SU-DHL-6 (cell line): ENCODE measurements at regions not wholly inside any gene's neighbourhood (a gene's known extent, or its start where the extent isn't known, plus 50 kb on each side); places are given as distances from the start of the nearest gene placed in this dataset.

Experiments used
- H2AFZ ChIP-seq: fragments of 200-600 bp; sonication (generic); 2 replicates; pipeline ENCODE4 v1.6.1; 2014; ENCODE audit warnings: low read depth, mild to moderate bottlenecking, moderate library complexity, mixed read lengths, antibody characterized with exemption, low read length; ENCODE audit not compliant: severe bottlenecking
- H3F3A ChIP-seq: fragments of 200-600 bp; shearing (Covaris generic); 2 replicates; pipeline ENCODE4 v1.6.0; 2016; ENCODE audit warnings: antibody characterized with exemption, mild to moderate bottlenecking; ENCODE audit not compliant: insufficient read depth
- H3K27ac ChIP-seq: fragments of 200-600 bp; sonication (generic); 2 replicates; pipeline ENCODE4 v1.5.1; 2016; ENCODE audit warnings: low read depth, mild to moderate bottlenecking, low read length, moderate library complexity, mixed read lengths
- H3K27me3 ChIP-seq: fragments of 200-600 bp; sonication (generic), shearing (Covaris generic); 2 replicates; pipeline ENCODE4 v1.6.0; 2014; ENCODE audit warnings: mild to moderate bottlenecking, low read length
- H3K36me3 ChIP-seq: fragments of 200-600 bp; sonication (generic); 2 replicates; pipeline ENCODE4 v1.6.1; 2014; ENCODE audit warnings: mild to moderate bottlenecking, low read length, mixed read lengths
- H3K4me2 ChIP-seq: fragments of 300-600, 200-600 bp; shearing (Covaris generic), sonication (generic); 2 replicates; pipeline ENCODE4 v1.6.0; 2014; ENCODE audit warnings: low read length, low read depth, mild to moderate bottlenecking; ENCODE audit not compliant: poor library complexity, severe bottlenecking
- H3K4me3 ChIP-seq: fragments of 200-600 bp; sonication (generic); 2 replicates; pipeline ENCODE4 v1.5.1; 2014; ENCODE audit warnings: antibody characterized with exemption, low read length, mild to moderate bottlenecking, mixed read lengths; ENCODE audit not compliant: insufficient read depth, poor library complexity, severe bottlenecking
- H3K79me2 ChIP-seq: fragments of 200-600 bp; sonication (generic); 2 replicates; pipeline ENCODE4 v1.6.1; 2014; ENCODE audit warnings: mild to moderate bottlenecking, low read length, moderate library complexity; ENCODE audit not compliant: insufficient read depth
- H3K9ac ChIP-seq: fragments of 200-600 bp; sonication (generic); 2 replicates; pipeline ENCODE4 v1.7.0; 2014; ENCODE audit warnings: mild to moderate bottlenecking, low read length
- H3K9me2 ChIP-seq: fragments of 200-600 bp; sonication (generic); replicated peaks from 2 replicates; pipeline ENCODE4 v1.6.1; 2014; ENCODE audit warnings: low read length; ENCODE audit not compliant: insufficient read depth
- H3K9me3 ChIP-seq: fragments of 200-600 bp; sonication (generic); 2 replicates; pipeline ENCODE4 v1.6.1; 2014; ENCODE audit warnings: low read length, mixed read lengths; ENCODE audit not compliant: insufficient read depth
- H4K20me1 ChIP-seq: fragments of 200-600 bp; sonication (generic); 2 replicates; pipeline ENCODE4 v1.6.1; 2014; ENCODE audit warnings: low read depth, mild to moderate bottlenecking, antibody characterized with exemption, low read length, moderate library complexity, mixed read lengths
- EZH2phosphoT487 ChIP-seq: fragments of 200-600 bp; sonication (generic), shearing (Covaris generic); conservative IDR thresholded peaks from 2 replicates; pipeline ENCODE4 v1.6.1; 2018; ENCODE audit warnings: mild to moderate bottlenecking, antibody characterized with exemption, low read length, moderate library complexity, mixed read lengths
- TF ChIP-seq, protein P1 (sequence below): fragments of 200-600 bp; sonication (generic); IDR thresholded peaks from one replicate; pipeline ENCODE4 v1.5.1; 2017; ENCODE audit warnings: antibody characterized with exemption, mild to moderate bottlenecking, low read length, moderate library complexity; ENCODE audit not compliant: insufficient read depth, poor library complexity, severe bottlenecking

GRCh38 chr11:103539166-103539565 lies 429.9 kb downstream of the DYNC2H1 start:
- Histone ChIP-seq H3K4me2 (no peak overlapping the region), H2AFZ (no peak overlapping the region), H3K79me2 (no peaks in the 10 kb centered on the region), H3K9ac (no peak overlapping the region), H3K9me3 (peaks cover 15% of the 10 kb centered on the region; the same call in 1 of the 2 replicates), H3F3A (no peaks in the 10 kb centered on the region), H3K36me3 (no peaks in the 10 kb centered on the region), H3K27ac (no peak overlapping the region), H3K9me2 (no peaks in the 10 kb centered on the region), H4K20me1 (no peaks in the 10 kb centered on the region), H3K4me3 (no peak overlapping the region), H3K27me3 (no peaks in the 10 kb centered on the region)
- TF ChIP-seq, protein P1, sequence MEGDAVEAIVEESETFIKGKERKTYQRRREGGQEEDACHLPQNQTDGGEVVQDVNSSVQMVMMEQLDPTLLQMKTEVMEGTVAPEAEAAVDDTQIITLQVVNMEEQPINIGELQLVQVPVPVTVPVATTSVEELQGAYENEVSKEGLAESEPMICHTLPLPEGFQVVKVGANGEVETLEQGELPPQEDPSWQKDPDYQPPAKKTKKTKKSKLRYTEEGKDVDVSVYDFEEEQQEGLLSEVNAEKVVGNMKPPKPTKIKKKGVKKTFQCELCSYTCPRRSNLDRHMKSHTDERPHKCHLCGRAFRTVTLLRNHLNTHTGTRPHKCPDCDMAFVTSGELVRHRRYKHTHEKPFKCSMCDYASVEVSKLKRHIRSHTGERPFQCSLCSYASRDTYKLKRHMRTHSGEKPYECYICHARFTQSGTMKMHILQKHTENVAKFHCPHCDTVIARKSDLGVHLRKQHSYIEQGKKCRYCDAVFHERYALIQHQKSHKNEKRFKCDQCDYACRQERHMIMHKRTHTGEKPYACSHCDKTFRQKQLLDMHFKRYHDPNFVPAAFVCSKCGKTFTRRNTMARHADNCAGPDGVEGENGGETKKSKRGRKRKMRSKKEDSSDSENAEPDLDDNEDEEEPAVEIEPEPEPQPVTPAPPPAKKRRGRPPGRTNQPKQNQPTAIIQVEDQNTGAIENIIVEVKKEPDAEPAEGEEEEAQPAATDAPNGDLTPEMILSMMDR, result no peak
- TF ChIP-seq EZH2phosphoT487, result no peak

- H3K79me2 ChIP-seq, result no peaks in the 10 kb centered on the region
Observed at GRCh38 chr11:103541186-103541795, 432.1 kb downstream of the DYNC2H1 start.

DNA sequence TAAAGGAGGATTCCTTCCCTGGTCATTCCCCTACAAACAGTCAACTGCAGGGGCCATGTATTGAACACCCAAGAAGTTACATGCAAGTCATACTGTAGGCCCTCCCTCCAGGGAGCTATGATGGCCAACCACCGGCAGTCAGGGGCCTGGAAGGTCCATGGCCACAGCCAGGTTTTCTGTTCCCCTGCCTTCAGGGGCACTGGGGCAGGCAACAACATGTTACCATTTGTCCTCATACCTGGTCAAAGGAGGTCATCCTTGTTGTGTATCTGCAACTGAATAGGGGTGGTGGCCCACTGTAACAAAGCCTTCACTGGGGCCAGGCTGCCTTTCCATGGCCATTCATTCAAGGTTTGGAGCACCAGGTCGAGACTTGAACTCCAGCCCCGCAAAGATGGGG lies 433.6 kb downstream of the DYNC2H1 start:
- H3K9ac ChIP-seq, result no peak overlapping the region

More at GRCh38 chr11:103541186-103541795, 432.1 kb downstream of the DYNC2H1 start:
- no peaks in the 10 kb centered on the region for H4K20me1 ChIP-seq
- TF ChIP-seq EZH2phosphoT487, result no peak
- TF ChIP-seq, protein P1, result no peak
- no peak overlapping the region for H3K4me3 ChIP-seq
- no peak overlapping the region for H3K4me2 ChIP-seq
- no peak overlapping the region for H3K27ac ChIP-seq
- no peak overlapping the region for H3K9ac ChIP-seq
- H3K27me3 ChIP-seq, result no peaks in the 10 kb centered on the region
- no peaks in the 10 kb centered on the region for H3K36me3 ChIP-seq
- peaks cover 15% of the 10 kb centered on the region; the same call in 1 of the 2 replicates for H3K9me3 ChIP-seq
- no peak overlapping the region for H2AFZ ChIP-seq
- H3K9me2 ChIP-seq, result no peaks in the 10 kb centered on the region
- H3F3A ChIP-seq, result no peaks in the 10 kb centered on the region

More for the DNA sequence above, 433.6 kb downstream of the DYNC2H1 start:
- no peaks in the 10 kb centered on the region for H3K36me3 ChIP-seq
- H3K4me2 ChIP-seq, result no peak overlapping the region
- no peak overlapping the region for H3K4me3 ChIP-seq
- H3F3A ChIP-seq, result no peaks in the 10 kb centered on the region
- no peaks in the 10 kb centered on the region for H4K20me1 ChIP-seq
- H3K9me2 ChIP-seq, result no peaks in the 10 kb centered on the region
- no peak for TF ChIP-seq EZH2phosphoT487
- TF ChIP-seq, protein P1, result no peak
- H2AFZ ChIP-seq, result no peak overlapping the region
- H3K79me2 ChIP-seq, result no peaks in the 10 kb centered on the region
- no peak overlapping the region for H3K27ac ChIP-seq
- H3K9me3 ChIP-seq, result peaks cover 15% of the 10 kb centered on the region; the same call in 1 of the 2 replicates
- H3K27me3 ChIP-seq, result no peaks in the 10 kb centered on the region
